Kidney (tissue), 13 donors: ENCODE measurements at regions not wholly inside any gene's neighbourhood (a gene's known extent, or its start where the extent isn't known, plus 50 kb on each side); places are given as distances from the start of the nearest gene placed in this dataset.

Source experiments
- DNase-seq, 5 donors: peaks; one replicate each; pipeline ENCODE4 v3.0.0-alpha.2; 2013 to 2020
- FAIRE-seq: peaks from 2 replicates; lab custom pipeline; 2012; peaks lifted over from hg19 to GRCh38; lab: Jason Lieb, UNC
- H3K27ac ChIP-seq, 2 donors: one replicate each; pipeline ENCODE4 v1.7.0; 2013; ENCODE audit warnings: low read depth in 2 of 2, low read length in 2 of 2, inconsistent platforms in 1 of 2
- H3K27me3 ChIP-seq: one replicate; pipeline ENCODE4 v1.7.1; 2013; ENCODE audit warnings: low read length, inconsistent platforms; ENCODE audit not compliant: control insufficient read depth, insufficient read depth
- H3K36me3 ChIP-seq, 3 donors: one replicate each; pipeline versions ENCODE4 v1.7.0 to v1.7.1; 2013; ENCODE audit warnings: low read length in 3 of 3, control low read depth in 1 of 3, inconsistent platforms in 1 of 3; ENCODE audit not compliant: insufficient read depth in 3 of 3, control insufficient read depth in 2 of 3
- H3K4me1 ChIP-seq, 3 donors: one replicate each; pipeline versions ENCODE4 v1.7.0 to v1.7.1; 2013; ENCODE audit warnings: low read length in 3 of 3, inconsistent platforms in 1 of 3, low read depth in 1 of 3; ENCODE audit not compliant: control insufficient read depth in 2 of 3, insufficient read depth in 2 of 3
- H3K4me3 ChIP-seq, 3 donors: one replicate each; pipeline versions ENCODE4 v1.7.0 to v1.8.1; 2013; ENCODE audit warnings: low read length in 3 of 3, control low read depth in 1 of 3, inconsistent platforms in 1 of 3
- H3K9ac ChIP-seq, 3 donors: one replicate each; pipeline versions ENCODE4 v1.7.0 to v1.7.1; 2013; ENCODE audit warnings: low read length in 3 of 3, control low read depth in 1 of 3, inconsistent platforms in 1 of 3
- H3K9me3 ChIP-seq, 3 donors: one replicate each; pipeline versions ENCODE4 v1.7.0 to v1.7.1; 2013; ENCODE audit warnings: low read length in 3 of 3, control low read depth in 1 of 3, inconsistent platforms in 1 of 3; ENCODE audit not compliant: control insufficient read depth in 2 of 3, insufficient read depth in 1 of 3
- intact Hi-C: fragments of 100-400 bp; cut with DNase I; formaldehyde crosslinking; loops from one replicate; pipeline ENCODE4 v1.11.1; 2022
- TF ChIP-seq, protein P1 (sequence below): IDR thresholded peaks from 3 replicates; pipeline ENCODE4 v1.5.1; 2012; ENCODE audit warnings: mild to moderate bottlenecking, moderate library complexity, borderline replicate concordance; ENCODE audit not compliant: insufficient read depth; ENCODE audit errors: extremely low read depth
- donor health status: control.
- donor health status: control.
- donor health status: control.
- donor health status: control.
- donor health status: control.
- donor health status: DM: yes; HTN: yes; CAD: no.
- donor health status: Normal renal cell carcinoma (clear cell type).

- Histone ChIP-seq H3K4me3 (no peak overlapping the region), H3K27me3 (no peaks in the 10 kb centered on the region), H3K36me3 (no peaks in the 10 kb centered on the region), H3K27ac (no peak overlapping the region), H3K4me1 (no peaks in the 10 kb centered on the region), H3K9ac (no peak overlapping the region), H3K9me3 (no peaks in the 10 kb centered on the region)
- DNase-seq (peak in 1 of 5 donors; percentile 37), FAIRE-seq (no peak)
- TF ChIP-seq, protein P1, sequence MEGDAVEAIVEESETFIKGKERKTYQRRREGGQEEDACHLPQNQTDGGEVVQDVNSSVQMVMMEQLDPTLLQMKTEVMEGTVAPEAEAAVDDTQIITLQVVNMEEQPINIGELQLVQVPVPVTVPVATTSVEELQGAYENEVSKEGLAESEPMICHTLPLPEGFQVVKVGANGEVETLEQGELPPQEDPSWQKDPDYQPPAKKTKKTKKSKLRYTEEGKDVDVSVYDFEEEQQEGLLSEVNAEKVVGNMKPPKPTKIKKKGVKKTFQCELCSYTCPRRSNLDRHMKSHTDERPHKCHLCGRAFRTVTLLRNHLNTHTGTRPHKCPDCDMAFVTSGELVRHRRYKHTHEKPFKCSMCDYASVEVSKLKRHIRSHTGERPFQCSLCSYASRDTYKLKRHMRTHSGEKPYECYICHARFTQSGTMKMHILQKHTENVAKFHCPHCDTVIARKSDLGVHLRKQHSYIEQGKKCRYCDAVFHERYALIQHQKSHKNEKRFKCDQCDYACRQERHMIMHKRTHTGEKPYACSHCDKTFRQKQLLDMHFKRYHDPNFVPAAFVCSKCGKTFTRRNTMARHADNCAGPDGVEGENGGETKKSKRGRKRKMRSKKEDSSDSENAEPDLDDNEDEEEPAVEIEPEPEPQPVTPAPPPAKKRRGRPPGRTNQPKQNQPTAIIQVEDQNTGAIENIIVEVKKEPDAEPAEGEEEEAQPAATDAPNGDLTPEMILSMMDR: no peak
- intact Hi-C loops: no loop called here
These were observed 109.9 kb downstream of the IRX5 start for GRCh38 chr16:55040366-55041086.

- no peaks in the 10 kb centered on the region for H3K36me3 ChIP-seq
- H3K27me3 ChIP-seq: no peaks in the 10 kb centered on the region
- intact Hi-C loops: no loop called here
- DNase-seq (no peak), FAIRE-seq (no peak)
- no peak overlapping the region for H3K4me3 ChIP-seq
- no peaks in the 10 kb centered on the region for H3K4me1 ChIP-seq
- no peaks in the 10 kb centered on the region for H3K9me3 ChIP-seq
- TF ChIP-seq, protein P1: no peak
- H3K27ac ChIP-seq: no peak overlapping the region
- H3K9ac ChIP-seq: no peak overlapping the region
These were observed 111.0 kb downstream of the IRX5 start for GRCh38 chr16:55041540-55042234.

- FAIRE-seq (no peak), DNase-seq (no peak)
- H3K4me1 ChIP-seq: no peaks in the 10 kb centered on the region
- H3K9me3 ChIP-seq: no peaks in the 10 kb centered on the region
- intact Hi-C loops: no loop called here
- no peak overlapping the region for H3K4me3 ChIP-seq
- TF ChIP-seq, protein P1: no peak
- H3K36me3 ChIP-seq: no peaks in the 10 kb centered on the region
- H3K27ac ChIP-seq: no peak overlapping the region
- H3K9ac ChIP-seq: no peak overlapping the region
- H3K27me3 ChIP-seq: no peaks in the 10 kb centered on the region
These were observed 112.1 kb downstream of the IRX5 start for GRCh38 chr16:55042556-55043432.
